Activated CD4-positive, alpha-beta memory T cell treated with anti-CD3 and anti-CD28 coated beads for 36 hours (primary cell): ENCODE measurements at regions not wholly inside any gene's neighbourhood (a gene's known extent, or its start where the extent isn't known, plus 50 kb on each side); places are given as distances from the start of the nearest gene placed in this dataset.

Source experiments
- CTCF ChIA-PET: fragments of 350-600 bp; sonication (Branson Sonifier 250); formaldehyde crosslinking; loops from one replicate; lab custom pipeline; 2021; ENCODE audit warnings: antibody characterized with exemption, inconsistent platforms; lab: Charles Lee
- POLR2A ChIA-PET: fragments of 350-600 bp; sonication (Branson Sonifier 250); formaldehyde crosslinking; loops from one replicate; lab custom pipeline; 2021; ENCODE audit warnings: antibody characterized with exemption; lab: Charles Lee
- DNase-seq: peaks from one replicate; pipeline ENCODE4 v3.0.0-alpha.2; 2020
- H3K27ac Mint-ChIP-seq: one replicate; pipeline ENCODE4 v1.8.0; 2021; ENCODE audit warnings: mixed read lengths
- H3K27me3 Mint-ChIP-seq: one replicate; pipeline ENCODE4 v1.8.0; 2021; ENCODE audit warnings: mixed read lengths
- H3K36me3 Mint-ChIP-seq: one replicate; pipeline ENCODE4 v1.8.0; 2021; ENCODE audit warnings: mixed read lengths
- H3K4me1 Mint-ChIP-seq: one replicate; pipeline ENCODE4 v1.8.0; 2021; ENCODE audit warnings: low read depth, mixed read lengths
- H3K4me3 Mint-ChIP-seq: one replicate; pipeline ENCODE4 v1.8.0; 2021; ENCODE audit warnings: mild to moderate bottlenecking, mixed read lengths
- H3K9me3 Mint-ChIP-seq: one replicate; pipeline ENCODE4 v1.8.0; 2021; ENCODE audit warnings: mixed read lengths
- intact Hi-C: fragments of 100-400 bp; cut with micrococcal nuclease; formaldehyde crosslinking; loops from one replicate; pipeline ENCODE4 v1.15.1; 2023

DNA sequence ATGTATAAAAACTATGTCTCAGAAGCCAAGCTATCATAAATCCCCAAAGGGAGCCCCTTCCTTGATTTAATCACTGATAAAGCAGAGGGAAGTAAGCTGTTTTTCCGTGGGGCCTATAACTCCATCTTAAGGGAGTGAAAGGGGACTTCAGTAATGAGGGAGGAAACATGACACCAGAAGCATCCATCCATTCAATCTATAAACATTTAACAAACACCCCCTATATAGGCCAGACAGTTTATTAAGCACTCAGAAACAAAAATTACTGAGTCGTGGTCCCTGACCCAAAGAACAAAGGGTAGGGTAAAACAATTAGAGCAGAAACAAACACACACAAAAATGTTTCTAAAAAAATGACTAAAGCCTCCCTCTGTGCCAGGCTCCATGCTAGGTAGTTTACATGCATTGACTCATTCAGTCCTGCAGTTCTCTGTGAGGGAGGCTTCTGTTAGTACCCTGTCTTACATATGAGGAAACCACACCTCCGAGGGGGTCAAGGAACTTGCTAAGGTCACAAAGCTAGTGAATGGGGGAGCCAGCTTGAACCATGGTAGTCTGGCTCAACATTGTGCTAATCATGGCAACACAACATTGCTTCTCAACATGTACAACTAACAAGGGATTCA, 472.1 kb downstream of the CDH2 start:
- H3K27me3 Mint-ChIP-seq, result no peaks in the 10 kb centered on the region
- intact Hi-C loops, result no loop called here
- H3K4me3 Mint-ChIP-seq, result no peak overlapping the region
- H3K27ac Mint-ChIP-seq, result no peak overlapping the region
- DNase-seq, result no peak
- H3K36me3 Mint-ChIP-seq, result no peaks in the 10 kb centered on the region
- H3K4me1 Mint-ChIP-seq, result no peaks in the 10 kb centered on the region
- H3K9me3 Mint-ChIP-seq, result peaks cover 24% of the 10 kb centered on the region
- ChIA-PET POLR2A (no interaction called here), CTCF (no interaction called here)

DNA sequence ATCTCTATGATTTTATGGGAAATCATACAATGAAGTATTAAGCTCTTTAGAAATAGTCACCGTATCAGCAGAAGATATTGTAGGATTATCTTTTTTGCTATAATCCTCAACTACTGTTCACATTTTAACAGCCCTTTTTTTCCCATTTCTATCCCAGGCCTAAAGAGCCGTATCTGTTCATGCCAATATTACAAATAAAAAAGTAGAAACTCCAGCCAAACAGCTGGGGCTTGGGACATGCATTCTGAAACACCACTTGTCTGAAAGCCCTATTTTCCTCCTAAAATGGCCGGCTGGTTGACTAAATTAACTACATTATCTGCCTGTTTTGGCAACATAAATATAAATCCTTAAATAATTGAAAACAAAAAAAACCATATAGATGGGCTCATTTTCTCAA, 477.8 kb downstream of the CDH2 start:
- H3K27ac Mint-ChIP-seq, result no peak overlapping the region
- H3K36me3 Mint-ChIP-seq, result no peaks in the 10 kb centered on the region
- POLR2A ChIA-PET, result no interaction called here
- no peaks in the 10 kb centered on the region for H3K4me1 Mint-ChIP-seq
- H3K27me3 Mint-ChIP-seq, result no peaks in the 10 kb centered on the region
- DNase-seq, result no peak
- peaks cover 25% of the 10 kb centered on the region for H3K9me3 Mint-ChIP-seq
- no peak overlapping the region for H3K4me3 Mint-ChIP-seq
- CTCF ChIA-PET, result no interaction called here
- intact Hi-C loops, result no loop called here

DNA sequence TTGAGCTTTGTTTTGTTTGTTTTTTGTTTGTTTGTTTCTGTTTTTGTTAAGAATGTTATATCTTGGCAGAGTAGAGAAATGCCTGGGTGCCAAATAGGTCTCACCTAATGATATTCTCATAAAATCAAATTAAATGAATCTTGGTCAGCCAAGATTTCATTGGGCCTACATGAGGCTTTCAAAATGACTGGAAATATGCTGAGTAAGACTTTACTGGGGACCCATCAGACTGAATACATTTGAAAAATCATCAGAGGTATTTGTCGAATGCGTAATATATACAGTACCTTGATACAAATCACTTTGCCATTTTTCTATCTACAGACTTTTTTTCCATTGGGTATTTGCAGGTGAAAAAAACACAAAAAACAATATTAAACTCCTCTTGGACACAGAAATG, 480.8 kb downstream of the CDH2 start:
- Mint-ChIP-seq H3K4me3 (no peak overlapping the region), H3K36me3 (no peaks in the 10 kb centered on the region), H3K9me3 (peaks cover 28% of the 10 kb centered on the region), H3K4me1 (no peaks in the 10 kb centered on the region), H3K27me3 (no peaks in the 10 kb centered on the region), H3K27ac (no peak overlapping the region)
- intact Hi-C loops, result no loop called here
- POLR2A ChIA-PET, result no interaction called here
- no peak for DNase-seq
- CTCF ChIA-PET, result no interaction called here

DNA sequence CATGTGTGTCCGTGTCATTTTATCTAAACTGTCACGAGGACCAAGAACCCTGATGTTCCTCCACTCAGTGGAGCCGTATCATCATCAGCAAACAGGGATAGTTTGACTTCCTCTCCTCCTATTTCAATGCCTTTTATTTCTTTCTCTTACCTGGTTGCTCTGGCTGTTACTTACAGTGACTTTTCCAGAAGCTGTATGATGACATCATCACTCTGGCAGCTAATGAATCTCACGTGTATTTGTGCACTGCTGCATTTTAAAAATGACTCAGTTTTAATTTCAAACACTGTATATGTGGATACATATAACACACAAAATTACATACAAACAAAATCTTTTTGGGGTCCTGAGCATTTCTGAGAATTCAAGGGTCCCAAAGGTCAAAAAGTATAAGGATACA, 481.4 kb downstream of the CDH2 start:
- Mint-ChIP-seq H3K27ac (no peak overlapping the region), H3K4me1 (no peaks in the 10 kb centered on the region), H3K9me3 (peaks cover 27% of the 10 kb centered on the region), H3K27me3 (no peaks in the 10 kb centered on the region), H3K4me3 (no peak overlapping the region), H3K36me3 (no peaks in the 10 kb centered on the region)
- ChIA-PET CTCF (no interaction called here), POLR2A (no interaction called here)
- DNase-seq, result no peak
- intact Hi-C loops, result no loop called here

DNA sequence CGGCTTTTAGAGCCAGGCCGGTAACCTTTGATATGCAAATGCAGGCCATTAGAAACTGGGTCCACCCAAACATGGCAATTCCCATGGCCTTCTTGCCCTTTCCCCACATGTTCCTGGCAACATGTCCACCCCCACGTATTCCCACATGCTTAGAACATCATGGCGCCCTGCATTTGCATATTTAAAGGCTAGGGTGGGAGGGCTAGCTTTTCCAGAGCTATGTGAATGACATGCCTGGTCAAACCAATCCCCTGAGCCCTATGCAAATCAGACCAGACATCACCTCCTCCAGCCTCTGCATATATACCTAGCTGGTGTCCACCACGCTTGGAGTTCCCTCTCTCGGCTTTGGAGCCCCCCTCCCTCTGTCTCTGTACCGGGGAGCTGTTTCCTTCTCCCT, 481.9 kb downstream of the CDH2 start:
- Mint-ChIP-seq H3K27me3 (no peaks in the 10 kb centered on the region), H3K9me3 (peaks cover 25% of the 10 kb centered on the region), H3K4me3 (no peak overlapping the region), H3K27ac (no peak overlapping the region), H3K4me1 (no peaks in the 10 kb centered on the region), H3K36me3 (no peaks in the 10 kb centered on the region)
- DNase-seq, result no peak
- CTCF ChIA-PET, result no interaction called here
- POLR2A ChIA-PET, result no interaction called here
- intact Hi-C loops, result no loop called here

DNA sequence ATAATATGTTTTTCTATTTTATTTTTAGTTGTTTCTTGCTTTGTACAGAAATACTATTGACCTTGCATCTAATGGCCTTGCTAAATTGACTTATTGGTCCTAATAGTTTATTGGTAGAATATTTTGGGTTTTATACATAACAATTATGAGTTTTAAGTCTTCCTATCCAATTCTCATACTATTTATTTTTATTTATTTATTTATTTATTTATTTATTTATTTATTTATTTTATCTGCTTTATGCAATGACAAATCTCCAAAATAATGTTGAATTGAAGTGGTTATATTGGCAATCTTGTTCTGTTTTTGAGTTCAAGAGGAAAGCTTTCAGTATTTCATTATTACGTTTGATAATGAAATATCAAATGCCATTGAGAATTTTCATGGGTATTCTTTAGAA, 488.3 kb downstream of the CDH2 start:
- no peak overlapping the region for H3K4me3 Mint-ChIP-seq
- H3K36me3 Mint-ChIP-seq, result no peaks in the 10 kb centered on the region
- no peaks in the 10 kb centered on the region for H3K27me3 Mint-ChIP-seq
- H3K9me3 Mint-ChIP-seq, result peaks cover 17% of the 10 kb centered on the region
- H3K27ac Mint-ChIP-seq, result no peak overlapping the region
- ChIA-PET POLR2A (no interaction called here), CTCF (no interaction called here)
- H3K4me1 Mint-ChIP-seq, result no peaks in the 10 kb centered on the region
- intact Hi-C loops, result loop anchor here (5.0 kb wide), 1 partner anchor 499 kb away; no protein-coding TSS in a partner anchor
- no peak for DNase-seq

DNA sequence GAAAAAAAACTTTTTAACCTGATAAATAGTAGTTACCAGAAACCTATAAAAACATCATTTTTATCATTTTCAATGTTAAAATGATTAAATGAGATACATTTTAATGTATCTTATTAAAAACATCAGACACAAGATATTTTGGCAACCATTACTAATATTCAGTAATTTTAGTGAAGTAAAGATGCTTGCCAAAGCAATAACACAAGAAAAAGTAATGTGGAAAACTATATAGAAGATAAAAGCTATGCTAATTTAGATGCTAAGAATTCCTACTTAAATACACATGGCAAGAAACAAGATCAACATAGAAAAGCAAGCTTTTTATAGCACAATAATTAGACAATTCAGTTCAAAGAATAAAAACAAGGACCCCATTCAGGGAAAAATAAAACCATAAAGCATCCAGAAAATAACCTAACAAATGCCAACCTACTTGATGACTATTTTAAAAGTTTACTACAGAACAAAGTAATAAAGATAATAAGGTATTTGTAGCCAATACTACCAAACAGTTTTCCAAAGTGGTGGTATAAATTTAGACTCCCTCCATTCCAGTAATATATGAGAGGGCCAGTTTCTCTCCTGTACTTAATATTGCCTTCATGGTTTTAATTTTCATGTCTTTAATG, 489.5 kb downstream of the CDH2 start:
- intact Hi-C loops, result loop anchor here (5.0 kb wide), 1 partner anchor 500 kb away; no protein-coding TSS in a partner anchor
- no peaks in the 10 kb centered on the region for H3K4me1 Mint-ChIP-seq
- no peaks in the 10 kb centered on the region for H3K36me3 Mint-ChIP-seq
- H3K4me3 Mint-ChIP-seq, result no peak overlapping the region
- CTCF ChIA-PET, result no interaction called here
- no peaks in the 10 kb centered on the region for H3K27me3 Mint-ChIP-seq
- no peak for DNase-seq
- no peak overlapping the region for H3K27ac Mint-ChIP-seq
- POLR2A ChIA-PET, result no interaction called here
- peaks cover 13% of the 10 kb centered on the region for H3K9me3 Mint-ChIP-seq

DNA sequence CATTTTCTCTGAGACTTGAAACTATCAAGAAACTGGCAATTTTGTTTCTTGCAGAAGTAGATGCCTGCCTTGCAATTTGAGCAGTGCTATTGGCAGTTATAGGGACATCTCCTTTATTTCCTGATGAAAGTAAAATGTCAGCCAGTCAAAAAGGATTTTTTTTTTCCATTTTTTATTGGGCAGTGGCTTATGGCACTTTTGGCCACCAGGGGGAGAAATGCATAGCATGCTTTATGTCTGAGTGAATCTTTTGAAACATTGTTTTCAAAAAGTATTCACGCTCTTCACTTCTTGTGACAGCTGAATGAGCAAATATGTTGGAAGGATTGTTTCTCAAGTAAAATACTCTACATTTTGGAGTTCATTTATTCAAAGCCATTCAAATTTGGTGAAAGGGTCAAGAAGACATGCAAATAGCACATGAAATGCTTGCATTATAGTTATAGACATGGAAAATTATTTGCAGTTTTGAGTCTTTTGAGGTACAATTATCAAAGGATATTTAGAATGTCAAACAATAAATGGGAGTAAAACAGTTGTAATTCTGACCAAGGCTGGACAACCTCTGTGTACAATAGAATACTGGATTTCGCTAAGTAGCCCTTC, 491.0 kb downstream of the CDH2 start:
- DNase-seq, result no peak

DNA sequence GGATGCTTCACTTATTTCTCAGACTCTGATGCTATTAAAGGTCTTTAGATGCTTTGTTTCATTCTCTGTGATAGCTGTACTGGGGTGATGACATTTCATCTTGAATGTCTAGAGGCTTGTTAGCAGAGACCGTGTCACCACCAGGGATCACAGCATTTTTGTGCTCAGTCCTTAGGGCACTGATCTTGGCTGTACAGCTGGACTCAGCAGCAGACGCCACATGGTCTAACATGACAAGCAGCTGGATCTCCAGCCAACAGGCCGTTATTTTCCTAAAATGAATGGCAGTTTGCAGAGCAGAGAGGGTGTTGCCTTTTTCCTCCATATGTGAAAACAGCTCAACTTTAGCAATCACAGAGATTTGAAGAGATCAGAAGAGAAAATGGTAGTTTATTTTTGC, 491.8 kb downstream of the CDH2 start:
- Mint-ChIP-seq H3K9me3 (peaks cover 17% of the 10 kb centered on the region), H3K4me1 (no peaks in the 10 kb centered on the region), H3K27ac (no peak overlapping the region), H3K4me3 (no peak overlapping the region), H3K27me3 (no peaks in the 10 kb centered on the region), H3K36me3 (no peaks in the 10 kb centered on the region)
- ChIA-PET CTCF (interaction anchor here (0.6 to 1.0 kb wide), 2 partner anchors 80 to 194 kb away, joined by 3 to 4 read pairs; no protein-coding TSS in a partner anchor), POLR2A (no interaction called here)
- intact Hi-C loops, result loop anchor here (5.0 kb wide), 1 partner anchor 502 kb away; no protein-coding TSS in a partner anchor
- DNase-seq, result no peak

More for the DNA sequence above, 491.0 kb downstream of the CDH2 start:
- no peaks in the 10 kb centered on the region for H3K27me3 Mint-ChIP-seq
- POLR2A ChIA-PET, result no interaction called here
- no peak overlapping the region for H3K4me3 Mint-ChIP-seq
- intact Hi-C loops, result loop anchor here (5.0 kb wide), 1 partner anchor 501 kb away; no protein-coding TSS in a partner anchor
- H3K4me1 Mint-ChIP-seq, result no peaks in the 10 kb centered on the region
- H3K27ac Mint-ChIP-seq, result no peak overlapping the region
- no peaks in the 10 kb centered on the region for H3K36me3 Mint-ChIP-seq
- CTCF ChIA-PET, result interaction anchor here (0.6 kb wide), 1 partner anchor 193 kb away, joined by 3 read pairs; no protein-coding TSS in a partner anchor
- peaks cover 13% of the 10 kb centered on the region for H3K9me3 Mint-ChIP-seq

DNA sequence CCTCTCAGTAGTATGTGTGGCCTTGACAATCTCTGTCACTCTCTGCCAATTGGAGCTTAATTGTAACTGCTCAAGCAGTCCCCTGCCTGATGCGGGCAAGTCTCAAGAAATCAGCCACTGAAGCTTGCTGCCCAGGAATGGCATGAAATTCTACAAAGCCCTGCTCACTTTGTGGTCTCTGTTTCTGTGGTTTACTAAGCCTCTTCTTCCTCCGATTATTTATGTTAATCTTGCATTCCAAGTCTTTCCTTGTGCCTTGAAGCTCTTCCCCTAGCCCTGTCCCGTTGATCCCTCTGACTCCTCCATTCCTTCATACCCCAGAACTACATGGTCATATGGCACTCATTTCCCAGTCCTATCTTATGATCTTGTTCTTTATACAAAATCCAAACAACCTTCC, 489.3 kb upstream of the CHST9 start:
- Mint-ChIP-seq H3K27ac (no peak overlapping the region), H3K9me3 (peaks cover 20% of the 10 kb centered on the region), H3K36me3 (no peaks in the 10 kb centered on the region), H3K4me1 (no peaks in the 10 kb centered on the region), H3K4me3 (no peak overlapping the region), H3K27me3 (no peaks in the 10 kb centered on the region)
- CTCF ChIA-PET, result no interaction called here
- no peak for DNase-seq
- POLR2A ChIA-PET, result no interaction called here
- intact Hi-C loops, result no loop called here

DNA sequence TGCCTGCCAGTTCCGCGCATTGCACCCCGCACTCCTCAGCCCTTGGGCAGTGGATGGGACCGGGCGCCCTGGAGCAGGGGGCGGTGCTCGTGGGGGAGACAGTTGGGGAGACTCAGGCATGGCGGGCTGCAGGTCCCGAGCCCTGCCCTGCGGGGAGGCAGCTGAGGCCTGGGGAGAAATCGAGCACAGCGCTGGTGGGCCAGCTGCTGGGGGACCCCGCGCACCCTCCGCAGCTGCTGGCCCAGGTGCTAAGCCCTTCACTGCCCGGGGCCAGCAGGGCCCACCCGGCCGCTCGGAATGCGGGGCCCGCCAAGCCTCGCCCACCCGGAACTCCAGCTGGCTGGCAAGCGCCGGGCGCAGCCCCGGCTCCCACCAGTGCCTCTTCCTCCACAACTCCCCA, 488.8 kb upstream of the CHST9 start:
- H3K27ac Mint-ChIP-seq, result no peak overlapping the region
- H3K27me3 Mint-ChIP-seq, result no peaks in the 10 kb centered on the region
- POLR2A ChIA-PET, result no interaction called here
- H3K4me3 Mint-ChIP-seq, result no peak overlapping the region
- no peaks in the 10 kb centered on the region for H3K4me1 Mint-ChIP-seq
- intact Hi-C loops, result no loop called here
- CTCF ChIA-PET, result no interaction called here
- no peaks in the 10 kb centered on the region for H3K36me3 Mint-ChIP-seq
- H3K9me3 Mint-ChIP-seq, result peaks cover 20% of the 10 kb centered on the region
- DNase-seq, result no peak

DNA sequence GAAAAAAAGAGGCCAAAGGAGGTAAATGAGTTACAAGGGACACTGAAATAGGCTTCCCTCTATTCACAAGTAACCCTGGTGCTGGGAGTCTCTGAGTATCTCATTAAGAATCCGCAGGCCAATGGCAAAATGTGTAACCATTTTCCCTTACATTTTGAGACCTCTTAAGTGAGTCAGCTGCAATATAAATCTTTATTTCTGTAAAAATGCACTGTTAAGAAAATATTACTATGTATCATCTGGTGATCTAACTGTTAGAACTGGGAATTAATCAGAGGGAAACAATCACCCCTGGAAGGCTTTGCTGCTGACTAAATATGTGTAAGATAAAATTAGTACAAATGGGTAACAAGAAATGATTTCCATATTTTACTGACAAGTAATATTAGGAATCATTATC, 483.1 kb upstream of the CHST9 start:
- no peak overlapping the region for H3K4me3 Mint-ChIP-seq
- ChIA-PET POLR2A (no interaction called here), CTCF (no interaction called here)
- DNase-seq, result no peak
- peaks cover 15% of the 10 kb centered on the region for H3K9me3 Mint-ChIP-seq
- intact Hi-C loops, result no loop called here
- H3K36me3 Mint-ChIP-seq, result no peaks in the 10 kb centered on the region
- no peaks in the 10 kb centered on the region for H3K4me1 Mint-ChIP-seq
- no peaks in the 10 kb centered on the region for H3K27me3 Mint-ChIP-seq
- H3K27ac Mint-ChIP-seq, result no peak overlapping the region
